GM12892 (cell line): ENCODE measurements at regions not wholly inside any gene's neighbourhood (a gene's known extent, or its start where the extent isn't known, plus 50 kb on each side); places are given as distances from the start of the nearest gene placed in this dataset.

Source experiments
- POLR2A ChIP-seq: IDR thresholded peaks from 2 replicates; pipeline ENCODE4 v1.6.1; 2011; ENCODE audit warnings: low read depth, low read length, control low read depth
- POLR2AphosphoS5 ChIP-seq: IDR thresholded peaks from 2 replicates; pipeline ENCODE4 v1.6.1; 2011; ENCODE audit warnings: low read depth, low read length, control low read depth
- TAF1 ChIP-seq: IDR thresholded peaks from 2 replicates; pipeline ENCODE4 v1.6.1; 2011; ENCODE audit warnings: low read depth, mild to moderate bottlenecking, control low read depth, low read length, borderline replicate concordance

DNA sequence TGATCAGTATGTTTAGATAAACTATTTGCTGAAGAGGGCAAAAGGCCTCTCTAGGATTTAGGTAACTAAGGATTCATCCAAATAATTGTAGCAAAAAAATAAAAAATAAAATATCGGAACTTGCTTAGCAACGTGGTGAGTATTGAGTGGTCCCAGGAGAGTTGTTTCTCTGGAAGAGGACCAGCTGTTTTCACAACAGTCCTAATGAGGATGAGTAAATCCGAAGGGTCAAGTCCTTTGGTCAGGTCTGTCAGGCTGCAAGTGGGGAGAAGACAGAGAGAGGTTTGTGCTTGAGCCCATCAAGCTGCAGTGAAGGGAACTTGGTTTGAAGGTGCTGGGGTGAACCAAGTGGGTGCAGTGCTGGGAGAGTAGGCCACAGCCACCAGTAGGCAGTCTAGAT is 539.2 kb downstream of the SLC4A3 start:
- no peak for TF ChIP-seq POLR2A
- TF ChIP-seq POLR2AphosphoS5 = no peak
- TF ChIP-seq TAF1 = no peak
